Thyroid gland (tissue), 4 donors: ENCODE measurements at regions not wholly inside any gene's neighbourhood (a gene's known extent, or its start where the extent isn't known, plus 50 kb on each side); places are given as distances from the start of the nearest gene placed in this dataset.

Source experiments
- POLR2A ChIP-seq, 2 donors: fragments of 450-650 bp; IDR thresholded peaks; one replicate each; pipeline ENCODE4 v1.6.1; 2017; ENCODE audit warnings: antibody characterized with exemption in 2 of 2, mild to moderate bottlenecking in 2 of 2, moderate library complexity in 1 of 2
- TF ChIP-seq, protein P1 (sequence below), 6 experiments: fragments of 200-600 bp in 3 of 6; fragments of 450-650 bp in 3 of 6; sonication (generic) in 3 of 6; IDR thresholded peaks; one replicate each; pipeline ENCODE4 v1.5.1; 2016 to 2019; ENCODE audit warnings: antibody characterized with exemption in 6 of 6, mild to moderate bottlenecking in 2 of 6, inconsistent platforms in 1 of 6, moderate library complexity in 1 of 6

GRCh38 chr2:89763254-89763580, 1071.7 kb downstream of the RPIA start:
- TF ChIP-seq POLR2A (IDR thresholded peaks at IDR 0.05): no peak
- TF ChIP-seq, protein P1, sequence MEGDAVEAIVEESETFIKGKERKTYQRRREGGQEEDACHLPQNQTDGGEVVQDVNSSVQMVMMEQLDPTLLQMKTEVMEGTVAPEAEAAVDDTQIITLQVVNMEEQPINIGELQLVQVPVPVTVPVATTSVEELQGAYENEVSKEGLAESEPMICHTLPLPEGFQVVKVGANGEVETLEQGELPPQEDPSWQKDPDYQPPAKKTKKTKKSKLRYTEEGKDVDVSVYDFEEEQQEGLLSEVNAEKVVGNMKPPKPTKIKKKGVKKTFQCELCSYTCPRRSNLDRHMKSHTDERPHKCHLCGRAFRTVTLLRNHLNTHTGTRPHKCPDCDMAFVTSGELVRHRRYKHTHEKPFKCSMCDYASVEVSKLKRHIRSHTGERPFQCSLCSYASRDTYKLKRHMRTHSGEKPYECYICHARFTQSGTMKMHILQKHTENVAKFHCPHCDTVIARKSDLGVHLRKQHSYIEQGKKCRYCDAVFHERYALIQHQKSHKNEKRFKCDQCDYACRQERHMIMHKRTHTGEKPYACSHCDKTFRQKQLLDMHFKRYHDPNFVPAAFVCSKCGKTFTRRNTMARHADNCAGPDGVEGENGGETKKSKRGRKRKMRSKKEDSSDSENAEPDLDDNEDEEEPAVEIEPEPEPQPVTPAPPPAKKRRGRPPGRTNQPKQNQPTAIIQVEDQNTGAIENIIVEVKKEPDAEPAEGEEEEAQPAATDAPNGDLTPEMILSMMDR (IDR thresholded peaks at IDR 0.05): no peak
